BE2C (cell line): ENCODE measurements at regions not wholly inside any gene's neighbourhood (a gene's known extent, or its start where the extent isn't known, plus 50 kb on each side); places are given as distances from the start of the nearest gene placed in this dataset.

Experiments
- DNase-seq: peaks from one replicate; pipeline ENCODE4 v3.0.0-alpha.2; 2020
- H3K27me3 ChIP-seq: fragments of 250-450 bp; sonication (Bioruptor Pico); 2 replicates; pipeline ENCODE4 v1.5.1; 2020; ENCODE audit warnings: mild to moderate bottlenecking
- H3K36me3 ChIP-seq: fragments of 250-450 bp; sonication (Bioruptor Pico); 2 replicates; pipeline ENCODE4 v1.5.1; 2020; ENCODE audit warnings: mild to moderate bottlenecking
- H3K4me1 ChIP-seq: fragments of 250-450 bp; sonication (Bioruptor Pico); 2 replicates; pipeline ENCODE4 v1.5.1; 2020
- H3K4me3 ChIP-seq: 2 replicates; pipeline ENCODE4 v1.5.1; 2011; ENCODE audit warnings: low read depth, low read length
- H3K9me3 ChIP-seq: fragments of 250-450 bp; sonication (Bioruptor Pico); 2 replicates; pipeline ENCODE4 v1.5.1; 2020
- CTCF ChIP-seq: IDR thresholded peaks from 2 replicates; pipeline ENCODE4 v1.5.1; 2012; ENCODE audit warnings: mild to moderate bottlenecking, low read depth, low read length

GRCh38 chr11:110918351-110918750 lies 206.1 kb upstream of the ARHGAP20 start:
- Histone ChIP-seq H3K27me3 (no peaks in the 10 kb centered on the region), H3K36me3 (no peaks in the 10 kb centered on the region), H3K4me1 (no peaks in the 10 kb centered on the region), H3K9me3 (no peaks in the 10 kb centered on the region), H3K4me3 (no peak overlapping the region)
- TF ChIP-seq CTCF, result no peak
- DNase-seq, result no peak

GRCh38 chr11:110912437-110912836 lies 200.2 kb upstream of the ARHGAP20 start:
- Histone ChIP-seq H3K9me3 (no peaks in the 10 kb centered on the region), H3K27me3 (no peaks in the 10 kb centered on the region), H3K4me1 (no peaks in the 10 kb centered on the region), H3K36me3 (no peaks in the 10 kb centered on the region), H3K4me3 (no peak overlapping the region)
- no peak for TF ChIP-seq CTCF
- no peak for DNase-seq

GRCh38 chr11:110910384-110910783 lies 198.1 kb upstream of the ARHGAP20 start:
- Histone ChIP-seq H3K27me3 (no peaks in the 10 kb centered on the region), H3K4me3 (no peak overlapping the region), H3K4me1 (no peaks in the 10 kb centered on the region), H3K9me3 (no peaks in the 10 kb centered on the region), H3K36me3 (no peaks in the 10 kb centered on the region)
- no peak for TF ChIP-seq CTCF
- DNase-seq, result no peak

- H3K4me1 ChIP-seq, result no peaks in the 10 kb centered on the region
- no peaks in the 10 kb centered on the region for H3K9me3 ChIP-seq
- TF ChIP-seq CTCF, result no peak
- no peak overlapping the region for H3K4me3 ChIP-seq
- H3K36me3 ChIP-seq, result no peaks in the 10 kb centered on the region
- no peak for DNase-seq
- H3K27me3 ChIP-seq, result no peaks in the 10 kb centered on the region
Measured at GRCh38 chr11:110909336-110909735, 197.1 kb upstream of the ARHGAP20 start.

GRCh38 chr11:110908401-110909105 lies 196.3 kb upstream of the ARHGAP20 start:
- TF ChIP-seq CTCF, result no peak
- no peak overlapping the region for H3K4me3 ChIP-seq
- no peaks in the 10 kb centered on the region for H3K36me3 ChIP-seq
- no peaks in the 10 kb centered on the region for H3K9me3 ChIP-seq
- H3K4me1 ChIP-seq, result no peaks in the 10 kb centered on the region
- H3K27me3 ChIP-seq, result no peaks in the 10 kb centered on the region
- no peak for DNase-seq

- no peak for DNase-seq
- Histone ChIP-seq H3K4me3 (no peak overlapping the region), H3K27me3 (no peaks in the 10 kb centered on the region), H3K9me3 (no peaks in the 10 kb centered on the region), H3K36me3 (no peaks in the 10 kb centered on the region), H3K4me1 (no peaks in the 10 kb centered on the region)
- no peak for TF ChIP-seq CTCF
Measured at GRCh38 chr11:110907629-110908028, 195.4 kb upstream of the ARHGAP20 start.
